DMS53 (cell line): ENCODE measurements at regions not wholly inside any gene's neighbourhood (a gene's known extent, or its start where the extent isn't known, plus 50 kb on each side); places are given as distances from the start of the nearest gene placed in this dataset.

ENCODE experiments used
- DNase-seq: peaks from one replicate; lab custom pipeline; 2025; lab: John Stamatoyannopoulos, UW

GRCh38 chr18:34978533-34978893, 62.7 kb upstream of the MAPRE2 start:
- DNase-seq = peak; percentile 77

- DNase-seq = peak; percentile 98
Measured at GRCh38 chr18:34978953-34979608, 62.1 kb upstream of the MAPRE2 start.

GRCh38 chr18:34981487-34981886, 59.7 kb upstream of the MAPRE2 start:
- no peak for DNase-seq

GRCh38 chr18:34985963-34986362, 55.2 kb upstream of the MAPRE2 start:
- no peak for DNase-seq

GRCh38 chr18:34990597-34990996, 50.6 kb upstream of the MAPRE2 start:
- no peak for DNase-seq

GRCh38 chr18:34991152-34991551, 50.1 kb upstream of the MAPRE2 start:
- no peak for DNase-seq
